ENCODE measurements at regions not wholly inside any gene's neighbourhood (a gene's known extent, or its start where the extent isn't known, plus 50 kb on each side); places are given as distances from the start of the nearest gene placed in this dataset.

GRCh38 chr21:19566975-19567374 lies 1163.4 kb upstream of the TMPRSS15 start:
- no peak for DNase-seq (ENCODE audit: low read depth in 2 of 3, low spot score in 1 of 3)

GRCh38 chr21:19577381-19577780 lies 1173.8 kb upstream of the TMPRSS15 start:
- DNase-seq (ENCODE audit: low read depth in 2 of 3, low spot score in 1 of 3) = no peak

GRCh38 chr21:19590044-19590443 lies 1186.5 kb upstream of the TMPRSS15 start:
- no peak for DNase-seq (ENCODE audit: low read depth in 2 of 3, low spot score in 1 of 3)

GRCh38 chr21:19603011-19603593 lies 1199.5 kb upstream of the TMPRSS15 start:
- no peak for DNase-seq (ENCODE audit: low read depth in 2 of 3, low spot score in 1 of 3)

GRCh38 chr21:19608101-19608621 lies 1204.6 kb upstream of the TMPRSS15 start:
- no peak for DNase-seq (ENCODE audit: low read depth in 2 of 3, low spot score in 1 of 3)

GRCh38 chr21:19609611-19610010 lies 1206.0 kb upstream of the TMPRSS15 start:
- no peak for DNase-seq (ENCODE audit: low read depth in 2 of 3, low spot score in 1 of 3)

- DNase-seq (ENCODE audit: low read depth in 2 of 3, low spot score in 1 of 3) = no peak
These were observed 1218.4 kb upstream of the TMPRSS15 start for GRCh38 chr21:19621837-19622496.

GRCh38 chr21:19640964-19641363 lies 1237.4 kb upstream of the TMPRSS15 start:
- no peak for DNase-seq (ENCODE audit: low read depth in 2 of 3, low spot score in 1 of 3)

GRCh38 chr21:19648391-19648790 lies 1244.8 kb upstream of the TMPRSS15 start:
- no peak for DNase-seq (ENCODE audit: low read depth in 2 of 3, low spot score in 1 of 3)

GRCh38 chr21:19683492-19683891 lies 1279.9 kb upstream of the TMPRSS15 start:
- no peak for DNase-seq (ENCODE audit: low read depth in 2 of 3, low spot score in 1 of 3)

GRCh38 chr21:19684328-19684727 lies 1280.7 kb upstream of the TMPRSS15 start:
- DNase-seq (ENCODE audit: low read depth in 2 of 3, low spot score in 1 of 3) = no peak

- no peak for DNase-seq (ENCODE audit: low read depth in 2 of 3, low spot score in 1 of 3)
These were observed 1288.6 kb upstream of the TMPRSS15 start for GRCh38 chr21:19692231-19692630.

- no peak for DNase-seq (ENCODE audit: low read depth in 2 of 3, low spot score in 1 of 3)
These were observed 1292.2 kb upstream of the TMPRSS15 start for GRCh38 chr21:19695796-19696195.

GRCh38 chr21:19700476-19700875 lies 1296.9 kb upstream of the TMPRSS15 start:
- no peak for DNase-seq (ENCODE audit: low read depth in 2 of 3, low spot score in 1 of 3)

GRCh38 chr21:19702726-19703125 lies 1295.5 kb upstream of the NCAM2 start:
- DNase-seq (ENCODE audit: low read depth in 2 of 3, low spot score in 1 of 3) = no peak

- no peak for DNase-seq (ENCODE audit: low read depth in 2 of 3, low spot score in 1 of 3)
These were observed 1293.4 kb upstream of the NCAM2 start for GRCh38 chr21:19704832-19705231.

- no peak for DNase-seq (ENCODE audit: low read depth in 2 of 3, low spot score in 1 of 3)
These were observed 1285.8 kb upstream of the NCAM2 start for GRCh38 chr21:19712441-19712840.

GRCh38 chr21:19713313-19713712 lies 1284.9 kb upstream of the NCAM2 start:
- no peak for DNase-seq (ENCODE audit: low read depth in 2 of 3, low spot score in 1 of 3)

GRCh38 chr21:19724081-19724480 lies 1274.1 kb upstream of the NCAM2 start:
- DNase-seq (ENCODE audit: low read depth in 2 of 3, low spot score in 1 of 3) = no peak

GRCh38 chr21:19731251-19731650 lies 1267.0 kb upstream of the NCAM2 start:
- DNase-seq (ENCODE audit: low read depth in 2 of 3, low spot score in 1 of 3) = no peak

- no peak for DNase-seq (ENCODE audit: low read depth in 2 of 3, low spot score in 1 of 3)
These were observed 1238.4 kb upstream of the NCAM2 start for GRCh38 chr21:19759836-19760235.

- DNase-seq (ENCODE audit: low read depth in 2 of 3, low spot score in 1 of 3) = no peak
These were observed 1230.7 kb upstream of the NCAM2 start for GRCh38 chr21:19767546-19767945.

- DNase-seq (ENCODE audit: low read depth in 2 of 3, low spot score in 1 of 3) = no peak
These were observed 1226.3 kb upstream of the NCAM2 start for GRCh38 chr21:19771881-19772280.
